KOPT-K1 (cell line): ENCODE measurements at regions not wholly inside any gene's neighbourhood (a gene's known extent, or its start where the extent isn't known, plus 50 kb on each side); places are given as distances from the start of the nearest gene placed in this dataset.

ENCODE experiments used
- H3K27ac ChIP-seq: fragments of 200-600 bp; sonication (generic); 2 replicates; pipeline ENCODE4 v1.5.1; 2016; ENCODE audit warnings: antibody characterized with exemption, mild to moderate bottlenecking, low read depth, low read length; ENCODE audit not compliant: poor library complexity, severe bottlenecking
- H3K36me3 ChIP-seq: fragments of 200-600 bp; sonication (generic); 2 replicates; pipeline ENCODE4 v1.5.1; 2017; ENCODE audit warnings: antibody characterized with exemption, mild to moderate bottlenecking, low read length, moderate library complexity; ENCODE audit not compliant: insufficient read depth
- H3K9me3 ChIP-seq: fragments of 200-600 bp; sonication (generic); 2 replicates; pipeline ENCODE4 v1.5.1; 2017; ENCODE audit warnings: antibody characterized with exemption, low read length, mild to moderate bottlenecking; ENCODE audit not compliant: insufficient read depth, poor library complexity, severe bottlenecking

- H3K9me3 ChIP-seq = no peaks in the 10 kb centered on the region
- H3K27ac ChIP-seq = no peak overlapping the region
- no peaks in the 10 kb centered on the region for H3K36me3 ChIP-seq
Measured at GRCh38 chr12:128056136-128056801, 210.7 kb upstream of the TMEM132C start.

DNA sequence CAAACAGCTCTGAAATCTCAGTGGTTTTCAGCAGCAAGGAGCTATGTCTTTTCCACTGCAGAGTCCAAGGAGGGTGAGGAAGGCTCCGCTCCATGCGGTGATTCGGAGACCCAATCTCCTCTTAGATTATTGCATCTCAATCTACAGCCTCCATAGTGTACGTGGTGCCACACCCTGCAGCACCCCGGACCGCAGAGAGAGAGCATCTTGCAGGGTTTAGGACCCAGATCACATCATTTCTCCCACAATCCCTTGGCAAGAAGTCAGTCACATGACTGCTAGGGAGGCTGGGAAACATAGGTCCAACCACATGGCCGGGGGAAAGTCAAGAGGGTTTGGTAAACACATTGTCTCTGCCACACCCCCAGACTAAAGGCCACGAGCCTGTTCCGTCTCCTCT lies 209.4 kb upstream of the TMEM132C start:
- Histone ChIP-seq H3K9me3 (no peaks in the 10 kb centered on the region), H3K36me3 (no peaks in the 10 kb centered on the region), H3K27ac (no peak overlapping the region)

DNA sequence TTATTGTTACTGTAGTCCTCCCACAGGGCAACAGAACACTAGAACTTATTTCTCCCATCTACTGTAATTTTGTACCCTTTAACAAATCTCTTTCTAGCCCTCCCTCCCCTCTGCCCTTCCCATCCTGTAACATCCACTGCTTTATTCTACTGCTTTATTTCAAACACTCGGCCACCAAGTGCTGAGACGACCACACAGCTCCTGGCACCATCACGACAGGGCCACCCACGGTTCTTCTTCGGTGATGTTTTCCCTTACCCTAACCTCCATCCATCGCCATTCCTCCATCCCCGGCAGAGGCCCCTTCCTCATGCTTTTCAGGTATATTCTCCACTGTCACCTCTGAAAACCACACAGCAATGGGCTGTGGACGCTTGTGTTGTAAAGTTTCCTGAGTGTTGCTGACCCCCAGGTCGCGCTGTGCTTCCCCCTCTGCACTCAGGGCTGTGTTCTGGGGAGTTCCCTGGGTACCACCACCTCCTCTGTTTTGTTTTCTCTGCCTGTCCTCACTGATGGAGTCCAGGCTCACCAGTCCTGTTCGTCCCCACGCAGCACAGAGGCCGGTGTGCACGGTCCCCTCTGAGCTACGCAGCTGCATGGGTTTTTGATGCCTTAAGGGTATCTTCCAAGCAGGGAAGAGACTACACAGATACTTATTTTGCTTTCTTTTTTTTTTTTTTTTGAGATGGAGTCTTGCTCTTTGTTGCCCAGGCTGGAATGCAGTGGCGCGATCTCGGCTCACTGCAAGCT lies 207.2 kb upstream of the TMEM132C start:
- Histone ChIP-seq H3K36me3 (no peaks in the 10 kb centered on the region), H3K9me3 (no peaks in the 10 kb centered on the region), H3K27ac (no peak overlapping the region)

DNA sequence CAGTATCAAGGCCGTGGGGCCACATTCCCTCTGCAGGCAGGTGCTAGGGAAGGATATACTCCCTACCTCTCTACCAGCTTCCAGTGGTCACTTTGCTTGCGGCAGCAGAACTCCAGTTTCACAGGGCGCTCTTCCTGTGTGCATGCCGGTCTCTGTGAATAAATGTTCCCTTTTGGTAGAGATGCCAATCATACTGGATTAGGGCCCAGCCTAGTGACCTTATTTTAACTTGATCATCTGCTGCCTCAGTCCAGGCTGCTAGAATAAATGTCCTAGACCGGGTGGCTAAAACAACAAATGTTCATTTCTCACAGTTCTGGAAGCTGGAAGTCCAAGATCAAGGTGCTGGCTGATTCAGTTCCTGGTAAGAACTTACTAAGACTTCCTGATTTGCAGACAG lies 198.8 kb upstream of the TMEM132C start:
- Histone ChIP-seq H3K36me3 (no peaks in the 10 kb centered on the region), H3K9me3 (no peaks in the 10 kb centered on the region), H3K27ac (no peak overlapping the region)

- H3K27ac ChIP-seq = no peak overlapping the region
- H3K9me3 ChIP-seq = no peaks in the 10 kb centered on the region
- H3K36me3 ChIP-seq = no peaks in the 10 kb centered on the region
Measured at GRCh38 chr12:128069359-128069997, 197.5 kb upstream of the TMEM132C start.

- H3K9me3 ChIP-seq = no peaks in the 10 kb centered on the region
- H3K36me3 ChIP-seq = no peaks in the 10 kb centered on the region
- H3K27ac ChIP-seq = no peak overlapping the region
Measured at GRCh38 chr12:128073937-128074336, 193.0 kb upstream of the TMEM132C start.

DNA sequence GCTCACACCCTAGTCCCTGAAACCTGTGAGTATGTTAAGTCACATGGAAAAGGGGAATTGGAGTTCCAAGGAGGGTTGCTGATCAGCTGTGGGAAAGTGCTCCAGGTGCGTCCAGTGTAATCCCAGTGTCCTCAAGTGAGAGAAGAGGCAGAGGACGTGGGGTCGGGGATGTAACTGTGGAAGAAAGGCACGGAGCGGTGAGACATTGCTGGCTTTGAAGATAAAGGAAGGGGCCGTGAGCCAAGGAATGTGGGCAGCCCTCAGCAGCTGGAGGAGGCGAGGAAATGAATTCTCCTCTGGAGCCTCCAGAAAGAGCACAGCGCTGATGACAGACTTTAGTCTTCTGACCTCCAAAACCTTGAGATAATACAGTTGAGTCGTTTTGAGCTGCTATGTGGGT lies 191.6 kb upstream of the TMEM132C start:
- no peaks in the 10 kb centered on the region for H3K36me3 ChIP-seq
- H3K9me3 ChIP-seq = no peaks in the 10 kb centered on the region
- H3K27ac ChIP-seq = no peak overlapping the region

DNA sequence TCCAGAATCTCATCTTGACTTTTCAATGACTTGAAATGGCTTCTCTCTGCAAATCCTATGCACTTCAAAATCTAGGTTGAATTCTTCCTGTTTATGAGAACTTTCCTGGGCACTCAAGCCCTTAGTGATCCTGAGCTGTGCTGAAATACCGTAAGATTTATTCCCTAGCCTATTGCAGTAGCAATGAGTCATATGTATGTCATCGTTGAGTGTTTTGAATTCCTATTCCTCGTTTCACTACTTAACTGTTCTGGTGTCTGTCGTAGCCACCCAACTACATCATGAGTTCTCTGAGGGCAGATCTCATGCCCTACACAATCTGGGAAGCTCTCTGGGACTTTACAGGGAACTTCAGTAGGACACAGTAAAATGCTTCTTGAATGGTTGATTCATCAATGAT lies 190.8 kb upstream of the TMEM132C start:
- H3K27ac ChIP-seq = no peak overlapping the region
- H3K36me3 ChIP-seq = no peaks in the 10 kb centered on the region
- no peaks in the 10 kb centered on the region for H3K9me3 ChIP-seq

DNA sequence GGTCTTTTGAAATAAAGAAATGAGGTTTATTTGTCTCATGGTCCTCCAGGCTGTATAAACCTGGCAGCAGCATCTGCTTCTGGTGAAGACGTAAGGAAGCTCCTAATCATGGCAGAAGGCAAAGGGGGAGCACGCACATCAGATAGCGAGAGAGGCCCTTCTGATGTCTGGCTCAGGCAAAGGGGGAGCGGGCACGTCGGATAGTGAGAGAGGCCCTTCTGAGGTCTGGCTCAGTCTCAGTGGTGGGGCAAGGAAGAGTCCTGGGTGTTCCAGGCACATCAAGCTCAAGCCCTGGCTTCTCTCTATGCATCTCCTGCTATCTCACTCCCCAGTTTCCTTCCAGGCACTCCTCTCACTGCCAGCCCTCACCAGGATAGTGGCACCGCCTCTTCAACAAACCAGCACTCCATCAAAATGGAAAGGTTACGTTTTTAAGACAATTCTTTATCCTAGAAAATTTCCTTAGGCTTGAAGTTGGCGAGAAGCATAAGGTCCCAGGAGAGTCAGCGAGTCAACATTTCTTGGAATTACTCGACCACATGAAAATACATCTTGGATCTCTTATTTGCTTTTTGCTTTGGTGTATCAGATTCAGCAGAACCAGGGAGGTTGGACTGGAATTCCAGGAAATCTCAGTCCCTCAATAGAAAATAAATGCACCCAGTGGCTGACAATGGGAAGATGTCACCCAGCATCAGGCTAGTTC lies 189.6 kb upstream of the TMEM132C start:
- H3K36me3 ChIP-seq = no peaks in the 10 kb centered on the region
- H3K9me3 ChIP-seq = no peaks in the 10 kb centered on the region
- H3K27ac ChIP-seq = no peak overlapping the region

- Histone ChIP-seq H3K36me3 (no peaks in the 10 kb centered on the region), H3K27ac (no peak overlapping the region), H3K9me3 (no peaks in the 10 kb centered on the region)
Measured at GRCh38 chr12:128077917-128078298, 189.1 kb upstream of the TMEM132C start.

DNA sequence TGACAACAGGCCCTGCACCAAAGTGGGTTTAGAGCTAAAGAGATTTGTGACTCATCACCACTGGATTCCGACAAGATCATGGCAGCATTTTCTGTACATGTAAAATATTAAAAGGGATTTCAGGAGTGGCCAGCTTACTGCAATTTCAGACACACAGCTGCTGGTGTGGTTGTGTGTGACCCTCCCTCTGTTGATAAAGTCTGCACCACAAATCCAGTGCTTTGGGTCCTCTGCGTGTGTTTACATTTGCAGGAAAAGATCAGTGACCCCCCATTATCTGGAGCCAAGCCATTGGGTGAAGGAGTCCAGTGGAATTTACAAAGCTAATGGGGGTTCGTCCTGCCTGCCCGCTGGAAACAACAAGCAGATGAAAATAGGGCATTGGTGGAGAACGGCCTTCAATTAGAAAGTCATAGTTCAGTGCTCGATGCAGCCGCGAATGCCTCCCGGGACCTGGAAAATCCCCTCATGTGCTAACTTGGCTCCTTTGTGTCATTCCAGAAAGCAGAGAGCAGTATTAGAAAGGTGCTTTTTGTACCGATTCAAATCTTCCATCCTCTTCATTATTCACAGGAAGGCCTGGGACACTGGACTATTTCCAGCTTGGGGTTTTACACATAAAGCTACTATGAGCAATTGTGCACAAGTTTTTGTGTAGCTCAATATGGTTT lies 188.5 kb upstream of the TMEM132C start:
- H3K9me3 ChIP-seq = no peaks in the 10 kb centered on the region
- no peak overlapping the region for H3K27ac ChIP-seq
- no peaks in the 10 kb centered on the region for H3K36me3 ChIP-seq

DNA sequence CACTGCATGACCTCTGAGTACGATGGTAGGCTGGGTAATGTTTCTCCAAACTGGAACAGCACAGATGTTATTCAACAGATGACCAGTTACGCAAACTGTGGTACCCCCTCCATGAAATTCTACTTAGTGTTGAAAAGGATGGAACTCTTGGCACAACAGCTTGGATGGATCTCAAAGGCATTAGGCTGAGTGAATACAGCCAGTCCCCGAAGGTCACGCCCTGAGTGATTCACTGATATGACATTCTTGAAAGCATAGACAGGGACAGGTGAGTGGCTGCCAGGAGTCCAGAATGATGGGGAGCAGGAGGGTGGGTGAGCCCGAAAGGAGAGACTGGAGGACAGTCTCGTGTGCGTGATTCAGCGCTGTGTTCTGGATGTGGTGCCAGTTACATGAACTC lies 187.5 kb upstream of the TMEM132C start:
- no peaks in the 10 kb centered on the region for H3K36me3 ChIP-seq
- H3K27ac ChIP-seq = no peak overlapping the region
- no peaks in the 10 kb centered on the region for H3K9me3 ChIP-seq

- Histone ChIP-seq H3K9me3 (no peaks in the 10 kb centered on the region), H3K27ac (no peak overlapping the region), H3K36me3 (no peaks in the 10 kb centered on the region)
Measured at GRCh38 chr12:128083132-128083729, 183.7 kb upstream of the TMEM132C start.

GRCh38 chr12:128088926-128089325 lies 178.0 kb upstream of the TMEM132C start:
- Histone ChIP-seq H3K27ac (no peak overlapping the region), H3K36me3 (no peaks in the 10 kb centered on the region), H3K9me3 (no peaks in the 10 kb centered on the region)
